KMS-11 (cell line): ENCODE measurements at regions not wholly inside any gene's neighbourhood (a gene's known extent, or its start where the extent isn't known, plus 50 kb on each side); places are given as distances from the start of the nearest gene placed in this dataset.

ENCODE experiments used
- H2AFZ ChIP-seq: fragments of 200-600 bp; sonication (generic); 2 replicates; pipeline ENCODE4 v1.6.1; 2016; ENCODE audit warnings: antibody characterized with exemption, mixed run types, low read depth
- H3K27ac ChIP-seq: fragments of 200-600 bp; sonication (generic); 2 replicates; pipeline ENCODE4 v1.6.1; 2016; ENCODE audit warnings: mild to moderate bottlenecking, mixed run types
- H3K27me3 ChIP-seq: fragments of 200-600 bp; sonication (generic); 2 replicates; pipeline ENCODE4 v1.6.1; 2017; ENCODE audit warnings: mild to moderate bottlenecking, low read depth, mixed run types, moderate library complexity; ENCODE audit not compliant: insufficient read depth
- H3K36me3 ChIP-seq: fragments of 200-600 bp; sonication (generic); 2 replicates; pipeline ENCODE4 v1.6.1; 2017; ENCODE audit warnings: mild to moderate bottlenecking, mixed run types; ENCODE audit not compliant: insufficient read depth
- H3K4me1 ChIP-seq: fragments of 200-600 bp; sonication (generic); 2 replicates; pipeline ENCODE4 v1.6.1; 2016; ENCODE audit warnings: mild to moderate bottlenecking, low read depth, mixed run types; ENCODE audit not compliant: poor library complexity, severe bottlenecking
- H3K4me2 ChIP-seq: fragments of 200-600 bp; sonication (generic); 2 replicates; pipeline ENCODE4 v1.7.0; 2016; ENCODE audit warnings: mild to moderate bottlenecking, mixed run types
- H3K4me3 ChIP-seq: fragments of 200-600 bp; sonication (generic); IDR thresholded peaks from 2 replicates; pipeline ENCODE4 v1.6.1; 2017; ENCODE audit warnings: low read depth, low read length, mixed read lengths; ENCODE audit not compliant: insufficient read depth
- H3K79me2 ChIP-seq: fragments of 200-600 bp; sonication (generic); 2 replicates; pipeline ENCODE4 v1.6.1; 2016; ENCODE audit warnings: low read depth, mixed run types; ENCODE audit not compliant: insufficient read depth
- H3K9ac ChIP-seq: fragments of 200-600 bp; sonication (generic); 2 replicates; pipeline ENCODE4 v1.6.1; 2016; ENCODE audit warnings: mild to moderate bottlenecking, mixed run types
- H4K20me1 ChIP-seq: fragments of 200-600 bp; sonication (generic); 2 replicates; pipeline ENCODE4 v1.6.1; 2016; ENCODE audit warnings: mild to moderate bottlenecking, mixed run types; ENCODE audit not compliant: insufficient read depth
- CTCF ChIP-seq: fragments of 200-600 bp; sonication (generic); conservative IDR thresholded peaks from 2 replicates; pipeline ENCODE4 v1.6.1; 2017; ENCODE audit warnings: low read depth, mild to moderate bottlenecking, antibody characterized with exemption, low read length, moderate library complexity, mixed read lengths

DNA sequence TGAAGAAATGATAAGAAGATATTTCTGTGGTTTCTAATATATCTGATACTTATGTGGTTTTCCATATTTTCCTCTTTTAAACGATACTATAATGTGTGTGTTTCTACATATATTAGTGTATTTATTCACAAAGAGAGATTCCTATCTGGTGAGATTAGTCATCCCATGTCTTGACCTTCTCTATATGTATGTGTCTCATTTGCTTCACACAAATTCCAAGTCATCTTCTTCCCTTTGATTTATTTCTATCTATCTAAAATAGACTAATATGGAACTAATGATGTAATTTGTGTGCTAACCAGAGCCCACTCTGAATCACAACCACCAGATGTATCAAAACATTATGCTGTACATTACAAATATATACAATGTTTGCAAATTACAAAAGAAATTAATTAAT is 154.7 kb upstream of the KCNMB2 start:
- Histone ChIP-seq H3K27me3 (no peaks in the 10 kb centered on the region), H3K36me3 (no peaks in the 10 kb centered on the region), H4K20me1 (no peaks in the 10 kb centered on the region), H2AFZ (no peak overlapping the region), H3K9ac (no peak overlapping the region), H3K4me3 (no peak overlapping the region), H3K27ac (no peak overlapping the region), H3K79me2 (no peaks in the 10 kb centered on the region), H3K4me1 (no peaks in the 10 kb centered on the region), H3K4me2 (no peak overlapping the region)
- no peak for TF ChIP-seq CTCF

- no peaks in the 10 kb centered on the region for H3K27me3 ChIP-seq
- no peak overlapping the region for H3K9ac ChIP-seq
- H3K79me2 ChIP-seq: no peaks in the 10 kb centered on the region
- no peak overlapping the region for H3K4me2 ChIP-seq
- no peaks in the 10 kb centered on the region for H3K4me1 ChIP-seq
- H4K20me1 ChIP-seq: no peaks in the 10 kb centered on the region
- TF ChIP-seq CTCF: no peak
- no peak overlapping the region for H2AFZ ChIP-seq
- no peak overlapping the region for H3K4me3 ChIP-seq
- H3K27ac ChIP-seq: no peak overlapping the region
- H3K36me3 ChIP-seq: no peaks in the 10 kb centered on the region
Measured at GRCh38 chr3:178381971-178382448, 154.2 kb upstream of the KCNMB2 start.

DNA sequence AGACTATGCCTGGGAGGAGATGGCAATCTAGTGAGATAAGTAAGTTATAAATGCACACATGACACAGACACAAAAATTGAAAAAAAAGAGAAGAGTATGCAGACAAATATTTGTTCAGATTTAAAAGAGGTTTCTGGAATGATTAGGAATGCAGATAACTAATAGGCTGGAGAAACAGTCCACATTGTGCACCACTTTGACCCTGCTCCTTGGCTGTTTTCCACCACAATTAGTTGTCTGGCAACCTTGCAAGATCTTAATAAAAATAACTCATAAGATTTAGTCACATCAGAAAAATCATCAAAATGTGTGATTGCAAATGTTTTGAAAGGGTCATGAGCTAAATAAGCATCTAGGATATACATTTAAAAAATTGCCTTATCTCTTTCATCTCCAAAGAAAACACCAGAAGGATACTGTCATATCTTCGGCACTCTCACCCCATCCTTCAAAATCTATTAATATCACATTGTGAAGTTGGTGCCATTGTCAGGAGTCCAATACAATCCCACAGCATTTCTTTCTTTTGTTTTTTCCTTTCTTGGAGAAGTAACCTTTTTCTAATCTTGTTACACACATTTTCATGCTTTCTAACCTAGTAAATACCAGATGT is 153.7 kb upstream of the KCNMB2 start:
- H3K4me1 ChIP-seq: no peaks in the 10 kb centered on the region
- no peaks in the 10 kb centered on the region for H4K20me1 ChIP-seq
- no peak for TF ChIP-seq CTCF
- H3K36me3 ChIP-seq: no peaks in the 10 kb centered on the region
- no peak overlapping the region for H3K4me2 ChIP-seq
- no peak overlapping the region for H3K27ac ChIP-seq
- no peak overlapping the region for H2AFZ ChIP-seq
- no peak overlapping the region for H3K4me3 ChIP-seq
- no peaks in the 10 kb centered on the region for H3K79me2 ChIP-seq
- H3K27me3 ChIP-seq: no peaks in the 10 kb centered on the region
- H3K9ac ChIP-seq: no peak overlapping the region

GRCh38 chr3:178384321-178385230 is 151.7 kb upstream of the KCNMB2 start:
- Histone ChIP-seq H3K79me2 (no peaks in the 10 kb centered on the region), H4K20me1 (no peaks in the 10 kb centered on the region), H3K4me3 (no peak overlapping the region), H3K36me3 (no peaks in the 10 kb centered on the region), H3K27ac (no peak overlapping the region), H3K27me3 (no peaks in the 10 kb centered on the region), H2AFZ (no peak overlapping the region), H3K4me2 (no peak overlapping the region), H3K9ac (no peak overlapping the region), H3K4me1 (no peaks in the 10 kb centered on the region)
- no peak for TF ChIP-seq CTCF
